Smooth muscle cell (in vitro differentiated cells): ENCODE measurements at regions not wholly inside any gene's neighbourhood (a gene's known extent, or its start where the extent isn't known, plus 50 kb on each side); places are given as distances from the start of the nearest gene placed in this dataset.

Source experiments
- DNase-seq: peaks from one replicate; lab custom pipeline; 2025; ENCODE audit not compliant: unreplicated experiment; lab: John Stamatoyannopoulos, UW
- H2AFZ ChIP-seq: fragments of 200-600 bp; sonication (generic); 2 replicates; pipeline ENCODE4 v1.6.0; 2016; ENCODE audit warnings: antibody characterized with exemption, low read depth, mild to moderate bottlenecking
- H3F3A ChIP-seq: fragments of 200-600 bp; sonication (generic); 2 replicates; pipeline ENCODE4 v1.6.0; 2017; ENCODE audit warnings: antibody characterized with exemption, low read depth
- H3K27ac ChIP-seq: fragments of 200-600 bp; sonication (generic); 2 replicates; pipeline ENCODE4 v1.5.1; 2016; ENCODE audit warnings: low read depth, mild to moderate bottlenecking
- H3K27me3 ChIP-seq: fragments of 200-600 bp; sonication (generic); 2 replicates; pipeline ENCODE4 v1.6.1; 2016; ENCODE audit warnings: low read depth, mild to moderate bottlenecking
- H3K36me3 ChIP-seq: fragments of 200-600 bp; sonication (generic); 2 replicates; pipeline ENCODE4 v1.5.1; 2016; ENCODE audit warnings: low read depth
- H3K4me1 ChIP-seq: fragments of 200-600 bp; sonication (generic); 2 replicates; pipeline ENCODE4 v1.5.1; 2016; ENCODE audit warnings: low read depth
- H3K4me2 ChIP-seq: fragments of 200-600 bp; sonication (generic); 2 replicates; pipeline ENCODE4 v1.6.0; 2016; ENCODE audit warnings: mild to moderate bottlenecking
- H3K4me3 ChIP-seq: fragments of 200-600 bp; sonication (generic); 2 replicates; pipeline ENCODE4 v1.5.1; 2016; ENCODE audit warnings: mild to moderate bottlenecking
- H3K79me2 ChIP-seq: fragments of 200-600 bp; sonication (generic); 2 replicates; pipeline ENCODE4 v1.6.0; 2016; ENCODE audit warnings: low read depth, mild to moderate bottlenecking
- H3K9ac ChIP-seq: fragments of 200-600 bp; sonication (generic); 2 replicates; pipeline ENCODE4 v1.6.0; 2016; ENCODE audit warnings: low read depth
- H3K9me3 ChIP-seq: fragments of 200-600 bp; sonication (generic); replicated peaks from 2 replicates; pipeline ENCODE4 v1.5.1; 2016; ENCODE audit warnings: low read depth
- H4K20me1 ChIP-seq: fragments of 200-600 bp; sonication (generic); 2 replicates; pipeline ENCODE4 v1.6.0; 2016; ENCODE audit warnings: low read depth
- CTCF ChIP-seq: fragments of 200-600 bp; sonication (generic); IDR thresholded peaks from 2 replicates; pipeline ENCODE4 v1.5.1; 2017; ENCODE audit warnings: borderline replicate concordance, mild to moderate bottlenecking, antibody characterized with exemption; ENCODE audit not compliant: insufficient read depth, poor library complexity, severe bottlenecking
- WGBS: methylation state at CpG from one replicate; pipeline ENCODE4 v1.1.7; 2016; ENCODE audit warnings: low lambda C conversion rate; 5-methylcytosine and 5-hydroxymethylcytosine counted together

GRCh38 chr7:142571581-142571980 is 177.7 kb upstream of the PRSS1 start:
- Histone ChIP-seq H3K9ac (no peak overlapping the region), H2AFZ (peak overlapping the region; percentile 19), H3K27ac (no peak overlapping the region), H3F3A (peaks cover 4% of the 10 kb centered on the region), H3K36me3 (no peaks in the 10 kb centered on the region), H3K27me3 (no peaks in the 10 kb centered on the region), H3K9me3 (no peaks in the 10 kb centered on the region), H3K4me3 (no peak overlapping the region), H3K4me2 (no peak overlapping the region), H3K79me2 (no peaks in the 10 kb centered on the region), H3K4me1 (no peaks in the 10 kb centered on the region), H4K20me1 (no peaks in the 10 kb centered on the region)
- no peak for DNase-seq
- no peak for TF ChIP-seq CTCF
- 57% methylated on average over 3 of the region's 3 CpGs for WGBS

GRCh38 chr7:142569851-142570250 is 179.4 kb upstream of the PRSS1 start:
- WGBS = 38% methylated on average over 1 of the region's 1 CpG
- Histone ChIP-seq H3K36me3 (no peaks in the 10 kb centered on the region), H4K20me1 (no peaks in the 10 kb centered on the region), H3K4me2 (no peak overlapping the region), H2AFZ (no peak overlapping the region), H3K27ac (peak overlapping the region; percentile 29), H3K4me3 (no peak overlapping the region), H3F3A (peaks cover 4% of the 10 kb centered on the region), H3K9ac (no peak overlapping the region), H3K27me3 (no peaks in the 10 kb centered on the region), H3K4me1 (no peaks in the 10 kb centered on the region), H3K79me2 (no peaks in the 10 kb centered on the region), H3K9me3 (no peaks in the 10 kb centered on the region)
- TF ChIP-seq CTCF = no peak
- no peak for DNase-seq

- H3K9me3 ChIP-seq = no peaks in the 10 kb centered on the region
- H3K27ac ChIP-seq = peak overlapping the region; percentile 29
- no peaks in the 10 kb centered on the region for H3K27me3 ChIP-seq
- no peaks in the 10 kb centered on the region for H3K79me2 ChIP-seq
- no peak overlapping the region for H2AFZ ChIP-seq
- DNase-seq = no peak
- peaks cover 4% of the 10 kb centered on the region for H3F3A ChIP-seq
- no peak overlapping the region for H3K9ac ChIP-seq
- H4K20me1 ChIP-seq = no peaks in the 10 kb centered on the region
- H3K4me3 ChIP-seq = no peak overlapping the region
- H3K36me3 ChIP-seq = no peaks in the 10 kb centered on the region
- no peak for TF ChIP-seq CTCF
- H3K4me2 ChIP-seq = peak overlapping the region; percentile 71
- no peaks in the 10 kb centered on the region for H3K4me1 ChIP-seq
- WGBS = 52% methylated on average over 5 of the region's 5 CpGs
These were observed 180.7 kb upstream of the PRSS1 start for GRCh38 chr7:142568435-142569097.
